Stimulated activated naive CD8-positive, alpha-beta T cell treated with anti-CD3 and anti-CD28 coated beads, Interleukin-15, Interleukin-2, amounts not matched to agents 100 ng/mL and 50 ng/mL, for 24 hours (primary cell): ENCODE measurements at regions not wholly inside any gene's neighbourhood (a gene's known extent, or its start where the extent isn't known, plus 50 kb on each side); places are given as distances from the start of the nearest gene placed in this dataset.
"Not testable (repeated sequence)": the region's sequence is repeated elsewhere in the genome, so short reads cannot be mapped to it uniquely, and the experiment has no call there.

Source experiments
- H3K27ac Mint-ChIP-seq: one replicate; pipeline ENCODE4 v1.8.0; 2021; ENCODE audit warnings: mild to moderate bottlenecking, mixed read lengths
- H3K27me3 Mint-ChIP-seq: one replicate; pipeline ENCODE4 v1.8.0; 2021; ENCODE audit warnings: mixed read lengths
- H3K36me3 Mint-ChIP-seq: one replicate; pipeline ENCODE4 v1.8.0; 2021; ENCODE audit warnings: low read depth, mixed read lengths
- H3K4me1 Mint-ChIP-seq: one replicate; pipeline ENCODE4 v1.8.0; 2021; ENCODE audit warnings: low read depth, mixed read lengths
- H3K4me3 Mint-ChIP-seq: one replicate; pipeline ENCODE4 v1.8.0; 2021; ENCODE audit warnings: mild to moderate bottlenecking, mixed read lengths
- H3K9me3 Mint-ChIP-seq: one replicate; pipeline ENCODE4 v1.8.0; 2021; ENCODE audit warnings: mixed read lengths

DNA sequence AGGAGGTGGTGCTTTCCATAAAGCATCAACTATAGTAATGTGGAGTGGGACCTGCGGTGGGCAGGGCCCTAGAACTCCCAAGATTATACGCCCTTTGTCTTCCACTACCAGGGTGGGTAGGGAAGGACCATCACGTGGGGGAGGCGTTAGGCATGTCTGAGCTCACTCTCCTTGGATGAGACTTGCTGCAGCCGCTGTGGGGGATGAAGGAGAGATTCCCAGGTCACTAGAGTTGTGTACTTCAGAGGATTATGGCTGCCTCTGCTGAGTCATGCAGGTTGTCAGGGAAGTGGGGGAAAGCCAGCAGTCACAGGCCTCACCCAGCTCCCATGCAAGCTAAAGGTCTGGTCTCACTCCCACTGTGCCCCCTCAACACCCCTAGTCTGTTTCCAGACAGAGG lies 195.0 kb upstream of the NBEA start:
- not testable (repeated sequence) for H3K27ac Mint-ChIP-seq, H3K27me3 Mint-ChIP-seq, H3K9me3 Mint-ChIP-seq, H3K4me1 Mint-ChIP-seq, H3K36me3 Mint-ChIP-seq, H3K4me3 Mint-ChIP-seq

DNA sequence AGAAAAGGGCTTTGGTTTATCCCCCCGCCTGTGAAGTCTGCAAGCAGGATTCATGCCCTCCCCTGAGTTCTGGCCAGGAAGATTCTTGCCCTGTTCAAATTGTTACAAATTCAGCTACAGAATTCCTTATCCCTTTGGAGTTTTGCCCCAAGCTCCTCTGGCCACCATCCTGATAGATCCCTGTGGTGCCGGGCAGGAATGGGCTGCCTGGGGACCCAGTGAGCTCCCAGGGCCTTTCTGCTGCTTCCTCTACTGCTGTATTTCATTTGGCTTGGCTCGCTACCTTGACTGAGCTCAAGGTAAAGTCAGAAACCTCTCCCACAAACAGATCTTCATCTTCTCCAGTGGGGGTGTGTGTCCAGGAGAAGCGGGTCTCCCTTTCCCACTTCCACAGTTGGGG lies 194.6 kb upstream of the NBEA start:
- H3K36me3 Mint-ChIP-seq = no peaks in the 10 kb centered on the region

DNA sequence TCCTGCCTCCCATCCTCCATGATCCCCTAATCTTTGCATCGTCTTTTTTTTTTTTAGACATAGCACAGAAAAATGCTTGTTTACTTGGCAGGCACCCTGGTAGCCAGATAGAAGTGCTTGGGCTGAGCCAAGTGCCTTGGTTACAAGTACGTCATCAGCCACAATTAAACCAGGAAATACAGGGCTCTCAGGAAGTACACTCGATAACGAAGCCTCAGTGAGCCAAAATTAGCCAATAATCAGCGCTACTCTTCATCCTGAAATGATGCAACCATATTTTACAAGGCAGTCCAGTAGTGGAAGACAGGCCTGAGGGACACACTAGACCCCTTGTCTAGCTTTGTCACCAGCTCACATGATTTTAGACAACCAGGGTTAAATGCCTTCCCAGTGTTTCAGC lies 194.0 kb upstream of the NBEA start:
- Mint-ChIP-seq H3K27ac (no peak overlapping the region), H3K9me3 (no peaks in the 10 kb centered on the region), H3K27me3 (peaks cover 10% of the 10 kb centered on the region), H3K4me3 (no peak overlapping the region), H3K36me3 (no peaks in the 10 kb centered on the region), H3K4me1 (no peaks in the 10 kb centered on the region)

More for the DNA sequence above, 194.6 kb upstream of the NBEA start:
- no peaks in the 10 kb centered on the region for H3K4me1 Mint-ChIP-seq
- H3K4me3 Mint-ChIP-seq = no peak overlapping the region
- no peak overlapping the region for H3K27ac Mint-ChIP-seq
- H3K9me3 Mint-ChIP-seq = no peaks in the 10 kb centered on the region
- H3K27me3 Mint-ChIP-seq = peaks cover 10% of the 10 kb centered on the region

DNA sequence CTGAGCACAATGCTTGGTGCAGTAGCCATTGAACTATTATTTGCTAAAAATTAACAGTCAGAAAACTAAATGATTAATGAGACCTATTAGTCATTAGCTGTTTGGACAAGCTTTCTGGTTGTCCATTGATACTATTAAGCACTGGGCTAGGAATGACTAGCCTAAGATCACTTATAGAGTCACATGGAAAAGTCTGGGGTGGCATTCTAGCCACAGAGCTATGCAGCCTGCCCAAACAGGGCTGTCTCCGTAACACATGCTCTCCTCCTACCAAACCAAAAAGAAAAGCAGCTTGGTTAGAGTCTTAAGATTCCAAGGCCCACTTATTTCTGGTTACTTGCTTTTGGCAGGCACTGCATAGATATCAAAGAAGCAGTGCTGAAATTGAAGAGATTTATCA lies 193.5 kb upstream of the NBEA start:
- no peak overlapping the region for H3K4me3 Mint-ChIP-seq
- no peaks in the 10 kb centered on the region for H3K4me1 Mint-ChIP-seq
- no peaks in the 10 kb centered on the region for H3K36me3 Mint-ChIP-seq
- no peak overlapping the region for H3K27ac Mint-ChIP-seq
- no peaks in the 10 kb centered on the region for H3K9me3 Mint-ChIP-seq
- peaks cover 10% of the 10 kb centered on the region for H3K27me3 Mint-ChIP-seq

DNA sequence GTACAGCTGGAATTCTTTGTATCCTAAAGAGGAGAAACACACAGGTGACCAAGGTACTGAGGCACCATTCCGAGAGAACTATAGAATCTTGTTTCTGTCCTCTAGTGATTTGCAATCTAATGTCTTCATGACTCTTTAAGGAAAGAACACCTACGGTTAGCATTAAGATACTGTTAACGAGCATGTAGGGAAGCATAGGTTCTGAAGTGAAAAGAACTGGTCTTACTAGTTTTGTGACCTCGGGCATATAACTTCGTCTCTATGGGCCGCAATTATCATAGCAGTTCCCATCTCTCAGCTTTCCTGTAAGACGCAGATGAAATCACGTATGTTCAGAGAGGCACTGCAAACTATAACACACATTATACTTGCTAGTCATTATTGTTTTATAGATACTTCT lies 193.0 kb upstream of the NBEA start:
- H3K4me3 Mint-ChIP-seq = no peak overlapping the region
- no peak overlapping the region for H3K27ac Mint-ChIP-seq
- no peaks in the 10 kb centered on the region for H3K9me3 Mint-ChIP-seq
- H3K4me1 Mint-ChIP-seq = no peaks in the 10 kb centered on the region
- H3K36me3 Mint-ChIP-seq = no peaks in the 10 kb centered on the region
- H3K27me3 Mint-ChIP-seq = peaks cover 10% of the 10 kb centered on the region

DNA sequence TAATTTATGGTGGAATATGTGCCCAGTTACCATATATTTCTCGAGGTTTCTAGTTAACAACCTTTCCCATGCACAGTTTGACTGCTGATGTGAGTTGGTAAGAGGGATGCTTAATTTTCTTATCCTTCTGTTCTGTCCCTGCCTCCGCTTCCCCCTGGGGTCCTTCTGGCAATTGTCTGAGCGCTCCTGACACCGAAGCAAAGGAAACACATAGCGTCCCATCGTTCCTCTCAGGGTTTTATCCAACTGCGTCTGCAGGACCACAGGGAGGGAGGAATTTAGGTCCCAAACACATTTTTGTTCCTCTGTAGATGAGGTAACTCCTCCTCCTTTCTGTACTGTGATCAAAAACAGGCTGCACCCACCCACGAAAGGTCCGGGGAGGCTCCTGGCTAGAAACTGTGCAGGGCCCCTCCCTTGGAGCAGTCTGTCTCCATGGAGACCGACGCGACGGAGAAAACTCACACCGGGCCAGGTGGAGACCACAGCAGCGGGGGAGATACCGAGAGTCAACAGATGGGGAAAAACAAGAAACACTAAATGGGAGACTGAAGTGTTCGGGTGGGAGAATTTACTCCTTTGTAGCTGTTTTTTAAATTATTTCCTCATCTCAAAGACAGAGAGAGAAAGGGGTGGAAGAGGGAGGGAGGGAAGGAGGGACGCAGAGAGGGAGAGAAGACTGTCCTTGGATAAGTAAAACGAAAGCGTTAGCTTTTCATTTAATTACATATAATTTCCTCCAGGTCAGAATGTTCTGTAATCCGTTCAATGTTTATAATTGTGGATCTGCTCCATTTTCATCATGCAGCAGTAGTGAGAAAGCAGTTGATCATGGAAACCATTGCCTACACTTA lies 191.8 kb upstream of the NBEA start:
- Mint-ChIP-seq H3K4me1 (no peaks in the 10 kb centered on the region), H3K27ac (no peak overlapping the region), H3K4me3 (no peak overlapping the region), H3K27me3 (peaks cover 10% of the 10 kb centered on the region), H3K9me3 (no peaks in the 10 kb centered on the region), H3K36me3 (no peaks in the 10 kb centered on the region)

DNA sequence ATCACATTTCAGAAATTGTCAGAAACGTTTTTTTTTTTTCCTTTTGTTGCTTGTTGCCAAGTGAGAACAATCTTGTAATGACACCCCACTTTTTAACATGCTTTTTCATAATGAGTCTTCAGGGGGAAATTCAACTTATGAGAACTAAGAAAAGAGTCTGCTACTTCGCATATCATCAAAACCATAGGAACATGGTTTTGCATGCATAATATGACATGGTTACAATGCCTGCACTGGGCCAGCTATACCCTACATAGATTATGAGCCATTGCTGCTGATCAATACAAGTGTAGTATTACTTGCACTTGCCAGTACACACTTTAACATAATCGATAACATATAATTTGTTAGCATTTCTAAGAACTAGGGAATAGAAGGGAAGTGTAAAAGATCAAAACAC lies 191.0 kb upstream of the NBEA start:
- peaks cover 10% of the 10 kb centered on the region for H3K27me3 Mint-ChIP-seq
- H3K4me3 Mint-ChIP-seq = no peak overlapping the region
- no peaks in the 10 kb centered on the region for H3K4me1 Mint-ChIP-seq
- H3K9me3 Mint-ChIP-seq = no peaks in the 10 kb centered on the region
- no peaks in the 10 kb centered on the region for H3K36me3 Mint-ChIP-seq
- no peak overlapping the region for H3K27ac Mint-ChIP-seq

DNA sequence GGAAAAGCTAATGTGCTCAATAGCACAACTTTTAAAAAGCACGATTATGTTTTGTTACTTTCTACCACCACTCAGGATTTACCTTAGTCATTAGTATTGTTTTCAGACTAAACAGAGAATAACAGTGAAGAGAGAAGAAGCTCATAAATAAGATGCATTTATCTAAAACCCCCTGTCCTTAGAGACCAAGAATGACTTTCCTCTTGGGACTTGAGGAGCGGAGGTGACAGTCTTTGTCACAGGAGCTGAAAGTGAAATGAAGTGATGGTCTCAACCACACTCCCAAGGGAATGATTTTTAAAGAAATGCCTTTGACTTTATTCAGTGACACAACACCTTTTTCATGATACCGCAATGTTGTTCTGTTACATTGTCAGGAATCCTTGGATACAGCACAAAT lies 190.6 kb upstream of the NBEA start:
- no peak overlapping the region for H3K27ac Mint-ChIP-seq
- no peak overlapping the region for H3K4me3 Mint-ChIP-seq

DNA sequence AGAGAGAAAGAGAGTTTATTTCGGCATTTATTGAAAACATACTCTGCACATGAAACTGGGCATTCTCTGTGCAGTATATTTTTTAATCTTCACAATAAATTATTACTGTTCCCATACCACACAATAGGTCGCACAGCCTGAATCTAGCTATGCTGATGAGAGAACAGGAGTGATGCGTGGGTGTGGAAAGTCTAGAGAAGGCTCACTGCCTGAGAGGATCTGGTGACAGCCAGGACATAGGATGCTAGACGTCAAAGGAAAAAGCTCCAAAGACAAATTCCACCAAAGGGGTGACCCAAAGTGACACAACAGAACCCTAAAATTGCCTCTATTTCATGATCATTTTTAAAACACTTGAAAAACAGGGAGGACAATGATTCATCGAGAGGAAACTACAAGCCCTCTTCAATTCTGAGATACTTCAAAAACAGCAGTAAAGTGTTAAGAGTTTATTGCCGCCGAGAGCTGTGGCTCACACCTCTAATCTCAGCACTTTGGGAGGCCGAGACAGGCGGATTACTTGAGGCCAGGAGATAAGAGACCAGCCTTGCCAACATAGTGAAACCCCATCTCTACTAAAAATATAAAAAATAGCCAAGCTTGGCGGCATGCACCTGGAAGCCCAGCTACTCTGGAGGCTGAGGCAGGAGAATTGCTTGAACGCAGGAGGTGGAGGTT lies 189.6 kb upstream of the NBEA start:
- no peaks in the 10 kb centered on the region for H3K4me1 Mint-ChIP-seq
- peaks cover 10% of the 10 kb centered on the region for H3K27me3 Mint-ChIP-seq
- H3K36me3 Mint-ChIP-seq = no peaks in the 10 kb centered on the region
- no peak overlapping the region for H3K4me3 Mint-ChIP-seq
- no peak overlapping the region for H3K27ac Mint-ChIP-seq
- no peaks in the 10 kb centered on the region for H3K9me3 Mint-ChIP-seq

More for the DNA sequence above, 190.6 kb upstream of the NBEA start:
- Mint-ChIP-seq H3K27me3 (peaks cover 10% of the 10 kb centered on the region), H3K4me1 (no peaks in the 10 kb centered on the region), H3K36me3 (no peaks in the 10 kb centered on the region), H3K9me3 (no peaks in the 10 kb centered on the region)

DNA sequence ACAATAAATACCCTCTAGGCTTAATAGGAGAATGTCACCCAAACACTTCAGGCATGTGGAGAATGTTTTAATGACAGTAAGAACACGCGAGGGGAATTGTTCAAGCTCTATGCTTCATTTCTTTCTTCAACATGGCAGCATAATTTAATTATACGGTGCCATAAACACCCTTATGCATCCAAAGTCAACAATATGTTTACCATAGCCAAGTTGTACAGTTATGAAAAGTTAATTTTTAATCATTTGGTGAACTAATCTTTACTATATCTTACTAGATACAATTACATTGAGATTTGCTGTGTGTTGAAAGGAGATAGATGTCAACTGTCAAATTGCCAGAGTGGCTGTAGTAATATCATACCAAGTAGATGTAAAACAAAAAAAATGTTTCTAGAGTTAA lies 185.9 kb upstream of the NBEA start:
- Mint-ChIP-seq H3K27me3 (no peaks in the 10 kb centered on the region), H3K4me1 (no peaks in the 10 kb centered on the region), H3K36me3 (no peaks in the 10 kb centered on the region), H3K4me3 (no peak overlapping the region), H3K9me3 (no peaks in the 10 kb centered on the region), H3K27ac (no peak overlapping the region)

DNA sequence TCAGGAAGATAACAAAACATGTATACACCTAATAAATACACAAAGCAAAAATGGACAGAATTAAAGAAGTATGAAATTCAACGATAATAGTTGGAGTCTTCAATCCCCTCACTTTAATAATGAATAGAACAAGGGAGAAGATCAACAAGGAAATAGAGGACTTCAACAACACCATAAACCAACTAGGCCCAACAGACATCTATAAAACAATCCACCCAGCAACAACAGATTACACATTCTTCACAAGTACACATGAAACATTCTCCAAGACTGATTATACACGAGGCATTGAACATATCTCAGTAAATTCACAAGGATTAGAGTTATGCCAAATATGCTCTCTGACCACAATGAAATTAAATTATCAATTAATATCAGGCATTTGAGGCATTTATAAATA lies 185.5 kb upstream of the NBEA start:
- no peaks in the 10 kb centered on the region for H3K27me3 Mint-ChIP-seq
- H3K9me3 Mint-ChIP-seq = no peaks in the 10 kb centered on the region
- no peaks in the 10 kb centered on the region for H3K36me3 Mint-ChIP-seq
- no peak overlapping the region for H3K4me3 Mint-ChIP-seq
- no peak overlapping the region for H3K27ac Mint-ChIP-seq
- no peaks in the 10 kb centered on the region for H3K4me1 Mint-ChIP-seq

DNA sequence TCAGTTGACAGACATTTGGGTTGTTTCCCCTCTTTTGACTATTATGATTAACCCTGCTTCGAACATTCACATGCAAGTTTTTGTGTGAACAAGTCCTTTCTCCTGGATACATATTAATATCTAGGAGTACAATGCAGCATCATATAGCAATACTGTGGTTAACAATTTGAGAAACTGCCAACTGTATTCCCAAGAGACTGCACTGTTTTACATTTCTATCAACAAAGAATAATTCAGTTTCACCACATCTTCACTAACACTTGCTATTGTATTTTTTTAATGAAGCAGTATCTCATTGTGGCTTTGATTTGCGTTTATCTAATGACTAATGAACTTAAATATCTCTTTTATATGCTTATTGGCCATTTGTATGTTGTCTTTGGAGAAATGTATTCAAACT lies 184.6 kb upstream of the NBEA start:
- H3K4me3 Mint-ChIP-seq = no peak overlapping the region

DNA sequence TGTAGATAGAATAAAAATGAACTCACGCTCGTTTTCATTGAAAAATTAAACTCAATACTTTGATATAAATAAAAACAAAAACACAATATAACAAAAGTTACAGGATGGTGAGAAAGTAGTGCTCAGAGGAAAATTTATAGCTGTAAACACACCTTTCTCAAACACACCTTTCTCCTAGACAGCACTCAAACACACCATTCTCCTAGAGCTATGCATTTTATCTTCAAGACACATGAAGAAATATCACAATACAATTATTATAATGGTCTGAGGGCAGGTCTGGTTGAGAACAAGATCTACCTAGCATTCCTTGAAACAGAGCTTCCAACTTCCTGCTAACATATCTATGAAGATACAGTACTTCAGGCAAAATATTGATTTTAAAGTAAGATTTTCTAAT lies 183.4 kb upstream of the NBEA start:
- Mint-ChIP-seq H3K9me3 (no peaks in the 10 kb centered on the region), H3K27ac (no peak overlapping the region), H3K4me3 (no peak overlapping the region), H3K27me3 (no peaks in the 10 kb centered on the region), H3K36me3 (no peaks in the 10 kb centered on the region), H3K4me1 (no peaks in the 10 kb centered on the region)

More for the DNA sequence above, 184.6 kb upstream of the NBEA start:
- H3K36me3 Mint-ChIP-seq = no peaks in the 10 kb centered on the region
- no peaks in the 10 kb centered on the region for H3K27me3 Mint-ChIP-seq
- H3K4me1 Mint-ChIP-seq = no peaks in the 10 kb centered on the region
- H3K9me3 Mint-ChIP-seq = no peaks in the 10 kb centered on the region
- no peak overlapping the region for H3K27ac Mint-ChIP-seq

DNA sequence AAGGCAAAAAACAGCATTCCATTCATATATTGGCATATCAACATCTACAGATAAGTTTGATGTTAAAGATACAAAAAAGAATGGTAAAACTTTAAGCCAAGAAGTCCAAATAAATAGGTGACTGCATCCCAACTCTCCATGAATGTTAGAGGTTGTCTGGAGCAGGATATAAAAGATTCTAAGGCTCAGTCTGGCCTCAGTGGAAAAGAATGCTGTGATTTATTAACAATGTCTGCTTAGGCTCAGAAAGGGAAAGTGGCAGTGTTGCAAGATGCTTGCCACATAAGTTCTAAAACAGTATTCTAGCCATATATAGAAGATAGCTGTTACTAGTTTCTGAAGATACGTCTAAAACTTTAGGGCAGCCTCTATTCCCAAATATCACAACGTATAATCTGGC lies 179.8 kb upstream of the NBEA start:
- H3K4me1 Mint-ChIP-seq = no peaks in the 10 kb centered on the region
- no peak overlapping the region for H3K4me3 Mint-ChIP-seq
- no peak overlapping the region for H3K27ac Mint-ChIP-seq
- no peaks in the 10 kb centered on the region for H3K27me3 Mint-ChIP-seq
- H3K9me3 Mint-ChIP-seq = no peaks in the 10 kb centered on the region
- H3K36me3 Mint-ChIP-seq = no peaks in the 10 kb centered on the region

DNA sequence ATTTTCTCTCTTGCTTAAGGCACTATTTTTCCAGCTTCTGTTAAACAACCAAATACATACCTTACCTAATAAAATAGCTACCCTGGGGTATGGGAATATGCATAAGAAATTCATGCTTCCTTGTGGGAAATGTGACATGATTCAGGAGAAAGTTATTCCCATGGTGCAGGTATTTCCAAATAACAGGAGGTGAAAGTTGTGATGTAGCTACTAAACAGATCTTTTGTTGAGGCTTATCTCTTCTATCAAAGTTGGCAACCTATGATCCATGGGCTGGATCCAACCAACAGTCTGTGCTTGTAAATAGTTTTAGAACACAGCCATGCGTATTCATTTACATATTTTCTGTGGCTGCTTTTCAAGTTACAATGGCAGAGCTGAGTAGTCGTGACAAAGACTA lies 177.8 kb upstream of the NBEA start:
- Mint-ChIP-seq H3K4me3 (no peak overlapping the region), H3K36me3 (no peaks in the 10 kb centered on the region)

More for the DNA sequence above, 177.8 kb upstream of the NBEA start:
- no peak overlapping the region for H3K27ac Mint-ChIP-seq
- H3K4me1 Mint-ChIP-seq = no peaks in the 10 kb centered on the region
- H3K27me3 Mint-ChIP-seq = no peaks in the 10 kb centered on the region
- H3K9me3 Mint-ChIP-seq = no peaks in the 10 kb centered on the region
